CD14-positive monocyte (primary cell): ENCODE measurements at regions not wholly inside any gene's neighbourhood (a gene's known extent, or its start where the extent isn't known, plus 50 kb on each side); places are given as distances from the start of the nearest gene placed in this dataset.

Experiments
- DNase-seq, 3 donors: peaks; one replicate each; pipeline ENCODE4 v3.0.0-alpha.2; 2011 to 2022
- H2AFZ ChIP-seq: 2 replicates; pipeline ENCODE4 v1.6.0; 2012; ENCODE audit warnings: mild to moderate bottlenecking, low read depth, low read length, inconsistent platforms; ENCODE audit not compliant: insufficient read depth, poor library complexity, severe bottlenecking
- H3K27ac ChIP-seq, 2 donors: 1 replicate in 1 of 2; 2 replicates in 1 of 2; pipeline ENCODE4 v1.5.1; 2012 to 2013; ENCODE audit warnings: low read length in 2 of 2, control low read depth in 1 of 2, inconsistent platforms in 1 of 2, low read depth in 1 of 2, mild to moderate bottlenecking in 1 of 2
- H3K27me3 ChIP-seq, 2 donors: one replicate each; pipeline versions ENCODE4 v1.6.0 to v1.6.1; 2011 to 2013; ENCODE audit warnings: low read length in 2 of 2; ENCODE audit not compliant: control insufficient read depth in 2 of 2, insufficient read depth in 2 of 2
- H3K36me3 ChIP-seq, 2 donors: replicated peaks in 1 of 2; 1 replicate in 1 of 2; 2 replicates in 1 of 2; pipeline versions ENCODE4 v1.5.1 to v1.6.1; 2012 to 2013; ENCODE audit warnings: low read length in 2 of 2, control low read depth in 1 of 2, inconsistent platforms in 1 of 2, mild to moderate bottlenecking in 1 of 2; ENCODE audit not compliant: insufficient read depth in 2 of 2, control insufficient read depth in 1 of 2
- H3K4me1 ChIP-seq, 2 donors: 1 replicate in 1 of 2; 2 replicates in 1 of 2; pipeline versions ENCODE4 v1.5.1 to v1.6.1; 2012 to 2013; ENCODE audit warnings: low read length in 2 of 2, control low read depth in 1 of 2, inconsistent platforms in 1 of 2, mild to moderate bottlenecking in 1 of 2, moderate library complexity in 1 of 2; ENCODE audit not compliant: insufficient read depth in 2 of 2, control insufficient read depth in 1 of 2
- H3K4me2 ChIP-seq: replicated peaks from 2 replicates; pipeline ENCODE3; 2012; ENCODE audit warnings: low read length, moderate library complexity, mild to moderate bottlenecking; ENCODE audit not compliant: poor library complexity, severe bottlenecking; ENCODE audit errors: extremely low read depth
- H3K4me3 ChIP-seq, 3 experiments: fragments of 200-600 bp in 1 of 3; sonication (generic) in 1 of 3; replicated peaks in 1 of 3; 1 replicate in 2 of 3; 2 replicates in 1 of 3; pipeline ENCODE4 v1.5.1; 2011 to 2013; ENCODE audit warnings: low read length in 3 of 3, mild to moderate bottlenecking in 3 of 3, control low read depth in 2 of 3, low read depth in 2 of 3, inconsistent platforms in 1 of 3, moderate library complexity in 1 of 3
- H3K79me2 ChIP-seq: 2 replicates; pipeline ENCODE4 v1.6.0; 2012; ENCODE audit warnings: mild to moderate bottlenecking, control low read depth, inconsistent platforms, low read length, moderate library complexity; ENCODE audit not compliant: insufficient read depth
- H3K9ac ChIP-seq: 2 replicates; pipeline ENCODE4 v1.6.0; 2017; ENCODE audit warnings: low read length, mild to moderate bottlenecking; ENCODE audit not compliant: insufficient read depth, poor library complexity, severe bottlenecking
- H3K9me3 ChIP-seq, 2 donors: replicated peaks in 1 of 2; 1 replicate in 1 of 2; 2 replicates in 1 of 2; pipeline versions ENCODE4 v1.5.1 to v1.6.1; 2012 to 2013; ENCODE audit warnings: low read length in 2 of 2, control low read depth in 1 of 2; ENCODE audit not compliant: control insufficient read depth in 1 of 2, insufficient read depth in 1 of 2
- H4K20me1 ChIP-seq: 2 replicates; pipeline ENCODE4 v1.6.0; 2012; ENCODE audit warnings: mild to moderate bottlenecking, low read length, control low read depth, moderate library complexity; ENCODE audit not compliant: insufficient read depth
- H3K27ac Mint-ChIP-seq, 7 donors: one replicate each; pipeline ENCODE4 v1.8.0; 2020; ENCODE audit warnings: mild to moderate bottlenecking in 7 of 7, mixed read lengths in 7 of 7, moderate library complexity in 6 of 7, inconsistent platforms in 2 of 7
- H3K27me3 Mint-ChIP-seq, 3 donors: one replicate each; pipeline ENCODE4 v1.8.0; 2021 to 2022; ENCODE audit warnings: low read depth in 3 of 3, mild to moderate bottlenecking in 3 of 3, mixed read lengths in 3 of 3, moderate library complexity in 3 of 3, inconsistent platforms in 1 of 3
- H3K36me3 Mint-ChIP-seq, 2 donors: one replicate each; pipeline ENCODE4 v1.8.0; 2020; ENCODE audit warnings: mixed read lengths in 2 of 2, inconsistent platforms in 1 of 2, mild to moderate bottlenecking in 1 of 2
- H3K4me1 Mint-ChIP-seq: one replicate; pipeline ENCODE4 v1.8.0; 2020; ENCODE audit warnings: mild to moderate bottlenecking, mixed read lengths
- H3K4me3 Mint-ChIP-seq, 2 donors: one replicate each; pipeline ENCODE4 v1.8.0; 2020; ENCODE audit warnings: mild to moderate bottlenecking in 2 of 2, mixed read lengths in 2 of 2, moderate library complexity in 1 of 2
- H3K9me3 Mint-ChIP-seq, 7 donors: one replicate each; pipeline ENCODE4 v1.8.0; 2020 to 2022; ENCODE audit warnings: mixed read lengths in 7 of 7, mild to moderate bottlenecking in 6 of 7, moderate library complexity in 6 of 7, inconsistent platforms in 2 of 7
- CTCF ChIP-seq: fragments of 200-600 bp; IDR thresholded peaks from one replicate; pipeline ENCODE4 v1.8.0; 2022; ENCODE audit warnings: antibody characterized with exemption, mild to moderate bottlenecking
- WGBS: methylation state at CpG from one replicate; pipeline ENCODE4 v1.1.5; 2013; ENCODE audit warnings: missing lambda C conversion rate; ENCODE audit not compliant: insufficient coverage; 5-methylcytosine and 5-hydroxymethylcytosine counted together
- intact Hi-C, 2 donors: fragments of 100-400 bp; cut with micrococcal nuclease; formaldehyde crosslinking; loops; one replicate each; pipeline versions ENCODE4 v1.15.0 to v1.15.1; 2023

- Histone ChIP-seq H3K9me3 (no peaks in the 10 kb centered on the region), H3K27ac (no peak overlapping the region), H3K79me2 (no peaks in the 10 kb centered on the region), H4K20me1 (no peaks in the 10 kb centered on the region), H3K4me2 (no peak overlapping the region), H3K4me3 (no peak overlapping the region), H2AFZ (no peak overlapping the region), H3K4me1 (no peaks in the 10 kb centered on the region), H3K27me3 (peaks cover 0 to 5% of the 10 kb centered on the region in 2 donors), H3K36me3 (no peaks in the 10 kb centered on the region), H3K9ac (no peak overlapping the region)
- no peaks in the 10 kb centered on the region for H3K4me1 Mint-ChIP-seq
- peak overlapping the region in 1 of 2 donors; percentile 8 for H3K4me3 Mint-ChIP-seq
- no peak for DNase-seq
- peaks cover 0 to 2% (median 0%) of the 10 kb centered on the region in 7 donors for H3K9me3 Mint-ChIP-seq
- H3K36me3 Mint-ChIP-seq = no peaks in the 10 kb centered on the region
- no peak overlapping the region for H3K27ac Mint-ChIP-seq
- H3K27me3 Mint-ChIP-seq = peaks cover 4 to 9% (median 7%) of the 10 kb centered on the region in 3 donors
- intact Hi-C loops = no loop called here
- TF ChIP-seq CTCF = no peak
Measured at GRCh38 chr9:96175796-96176195, 126.2 kb downstream of the HSD17B3 start.

- DNase-seq = no peak
- Histone ChIP-seq H3K4me2 (no peak overlapping the region), H4K20me1 (no peaks in the 10 kb centered on the region), H3K4me1 (no peaks in the 10 kb centered on the region), H2AFZ (no peak overlapping the region), H3K9ac (no peak overlapping the region), H3K27me3 (peaks cover 0 to 5% of the 10 kb centered on the region in 2 donors), H3K36me3 (no peaks in the 10 kb centered on the region), H3K4me3 (no peak overlapping the region), H3K27ac (no peak overlapping the region), H3K79me2 (no peaks in the 10 kb centered on the region), H3K9me3 (no peaks in the 10 kb centered on the region)
- no peak overlapping the region for H3K4me3 Mint-ChIP-seq
- H3K27me3 Mint-ChIP-seq = peaks cover 4 to 9% (median 7%) of the 10 kb centered on the region in 3 donors
- intact Hi-C loops = no loop called here
- TF ChIP-seq CTCF = no peak
- H3K9me3 Mint-ChIP-seq = peaks cover 0 to 2% (median 0%) of the 10 kb centered on the region in 7 donors
- H3K27ac Mint-ChIP-seq = no peak overlapping the region
- no CpG with 5 or more reads among the region's 1 CpG for WGBS
- H3K4me1 Mint-ChIP-seq = no peaks in the 10 kb centered on the region
- H3K36me3 Mint-ChIP-seq = no peaks in the 10 kb centered on the region
Measured at GRCh38 chr9:96175001-96175400, 127.0 kb downstream of the HSD17B3 start.
